ENCODE measurements at regions not wholly inside any gene's neighbourhood (a gene's known extent, or its start where the extent isn't known, plus 50 kb on each side); places are given as distances from the start of the nearest gene placed in this dataset.

GRCh38 chr1:116185161-116185701 lies 74.0 kb downstream of the MAB21L3 start:
- Histone ChIP-seq H3K27me3 (replicated peaks; ENCODE audit: insufficient read depth, low read length) (no peaks in the 10 kb centered on the region), H3K36me3 (replicated peaks; ENCODE audit: insufficient read depth, low read length) (no peaks in the 10 kb centered on the region), H3K27ac (ENCODE audit: low read length) (no peak overlapping the region), H3K4me3 (ENCODE audit: low read length) (no peak overlapping the region), H3K79me2 (ENCODE audit: low read length) (no peaks in the 10 kb centered on the region), H3K9me3 (replicated peaks; ENCODE audit: insufficient read depth, low read length) (no peaks in the 10 kb centered on the region), H4K20me1 (ENCODE audit: insufficient read depth, low read length) (no peaks in the 10 kb centered on the region), H2AFZ (ENCODE audit: low read length) (no peak overlapping the region), H3F3A (ENCODE audit: insufficient read depth, low read length) (no peaks in the 10 kb centered on the region), H3K4me2 (ENCODE audit: low read depth, low read length) (no peak overlapping the region), H3K9me2 (replicated peaks; ENCODE audit: insufficient read depth, low read length) (no peaks in the 10 kb centered on the region), H3K9ac (ENCODE audit: low read length) (no peak overlapping the region), H3K4me1 (ENCODE audit: low read length) (no peaks in the 10 kb centered on the region)
- no peak for DNase-seq
- TF ChIP-seq EZH2phosphoT487 (IDR thresholded peaks at IDR 0.05; ENCODE audit: low read length) = no peak
- TF ChIP-seq, protein P1, sequence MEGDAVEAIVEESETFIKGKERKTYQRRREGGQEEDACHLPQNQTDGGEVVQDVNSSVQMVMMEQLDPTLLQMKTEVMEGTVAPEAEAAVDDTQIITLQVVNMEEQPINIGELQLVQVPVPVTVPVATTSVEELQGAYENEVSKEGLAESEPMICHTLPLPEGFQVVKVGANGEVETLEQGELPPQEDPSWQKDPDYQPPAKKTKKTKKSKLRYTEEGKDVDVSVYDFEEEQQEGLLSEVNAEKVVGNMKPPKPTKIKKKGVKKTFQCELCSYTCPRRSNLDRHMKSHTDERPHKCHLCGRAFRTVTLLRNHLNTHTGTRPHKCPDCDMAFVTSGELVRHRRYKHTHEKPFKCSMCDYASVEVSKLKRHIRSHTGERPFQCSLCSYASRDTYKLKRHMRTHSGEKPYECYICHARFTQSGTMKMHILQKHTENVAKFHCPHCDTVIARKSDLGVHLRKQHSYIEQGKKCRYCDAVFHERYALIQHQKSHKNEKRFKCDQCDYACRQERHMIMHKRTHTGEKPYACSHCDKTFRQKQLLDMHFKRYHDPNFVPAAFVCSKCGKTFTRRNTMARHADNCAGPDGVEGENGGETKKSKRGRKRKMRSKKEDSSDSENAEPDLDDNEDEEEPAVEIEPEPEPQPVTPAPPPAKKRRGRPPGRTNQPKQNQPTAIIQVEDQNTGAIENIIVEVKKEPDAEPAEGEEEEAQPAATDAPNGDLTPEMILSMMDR (IDR thresholded peaks at IDR 0.05; ENCODE audit: low read length) = no peak
- no peak for TF ChIP-seq EZH2 (optimal IDR thresholded peaks at IDR 0.05; ENCODE audit: low read depth, low read length)

GRCh38 chr1:116189481-116189880 lies 78.3 kb downstream of the MAB21L3 start:
- Histone ChIP-seq H4K20me1 (ENCODE audit: insufficient read depth, low read length) (no peaks in the 10 kb centered on the region), H3K27ac (ENCODE audit: low read length) (no peak overlapping the region), H3K4me1 (ENCODE audit: low read length) (no peaks in the 10 kb centered on the region), H3K9me3 (replicated peaks; ENCODE audit: insufficient read depth, low read length) (no peaks in the 10 kb centered on the region), H3K27me3 (replicated peaks; ENCODE audit: insufficient read depth, low read length) (no peaks in the 10 kb centered on the region), H3F3A (ENCODE audit: insufficient read depth, low read length) (no peaks in the 10 kb centered on the region), H3K4me2 (ENCODE audit: low read depth, low read length) (no peak overlapping the region), H3K9ac (ENCODE audit: low read length) (no peak overlapping the region), H2AFZ (ENCODE audit: low read length) (no peak overlapping the region), H3K9me2 (replicated peaks; ENCODE audit: insufficient read depth, low read length) (no peaks in the 10 kb centered on the region), H3K79me2 (ENCODE audit: low read length) (no peaks in the 10 kb centered on the region), H3K4me3 (ENCODE audit: low read length) (no peak overlapping the region), H3K36me3 (replicated peaks; ENCODE audit: insufficient read depth, low read length) (no peaks in the 10 kb centered on the region)
- TF ChIP-seq EZH2 (optimal IDR thresholded peaks at IDR 0.05; ENCODE audit: low read depth, low read length) (no peak), EZH2phosphoT487 (IDR thresholded peaks at IDR 0.05; ENCODE audit: low read length) (no peak)
- TF ChIP-seq, protein P1 (IDR thresholded peaks at IDR 0.05; ENCODE audit: low read length) = no peak
- DNase-seq = no peak

- TF ChIP-seq, protein P1 (IDR thresholded peaks at IDR 0.05; ENCODE audit: low read length) = no peak
- TF ChIP-seq EZH2phosphoT487 (IDR thresholded peaks at IDR 0.05; ENCODE audit: low read length) = no peak
- no peak for TF ChIP-seq EZH2 (optimal IDR thresholded peaks at IDR 0.05; ENCODE audit: low read depth, low read length)
- Histone ChIP-seq H3K4me3 (ENCODE audit: low read length) (no peak overlapping the region), H3K9me2 (replicated peaks; ENCODE audit: insufficient read depth, low read length) (no peaks in the 10 kb centered on the region), H3K4me2 (ENCODE audit: low read depth, low read length) (no peak overlapping the region), H3K27ac (ENCODE audit: low read length) (no peak overlapping the region), H3F3A (ENCODE audit: insufficient read depth, low read length) (no peaks in the 10 kb centered on the region), H3K27me3 (replicated peaks; ENCODE audit: insufficient read depth, low read length) (no peaks in the 10 kb centered on the region), H3K4me1 (ENCODE audit: low read length) (no peaks in the 10 kb centered on the region), H2AFZ (ENCODE audit: low read length) (no peak overlapping the region), H3K79me2 (ENCODE audit: low read length) (no peaks in the 10 kb centered on the region), H3K36me3 (replicated peaks; ENCODE audit: insufficient read depth, low read length) (no peaks in the 10 kb centered on the region), H3K9me3 (replicated peaks; ENCODE audit: insufficient read depth, low read length) (no peaks in the 10 kb centered on the region), H3K9ac (ENCODE audit: low read length) (no peak overlapping the region), H4K20me1 (ENCODE audit: insufficient read depth, low read length) (no peaks in the 10 kb centered on the region)
- DNase-seq = no peak
Observed at GRCh38 chr1:116191294-116191693, 80.1 kb downstream of the MAB21L3 start.
